ENCODE measurements at regions not wholly inside any gene's neighbourhood (a gene's known extent, or its start where the extent isn't known, plus 50 kb on each side); places are given as distances from the start of the nearest gene placed in this dataset.
"Not testable (repeated sequence)": the region's sequence is repeated elsewhere in the genome, so short reads cannot be mapped to it uniquely, and the experiment has no call there.

DNA sequence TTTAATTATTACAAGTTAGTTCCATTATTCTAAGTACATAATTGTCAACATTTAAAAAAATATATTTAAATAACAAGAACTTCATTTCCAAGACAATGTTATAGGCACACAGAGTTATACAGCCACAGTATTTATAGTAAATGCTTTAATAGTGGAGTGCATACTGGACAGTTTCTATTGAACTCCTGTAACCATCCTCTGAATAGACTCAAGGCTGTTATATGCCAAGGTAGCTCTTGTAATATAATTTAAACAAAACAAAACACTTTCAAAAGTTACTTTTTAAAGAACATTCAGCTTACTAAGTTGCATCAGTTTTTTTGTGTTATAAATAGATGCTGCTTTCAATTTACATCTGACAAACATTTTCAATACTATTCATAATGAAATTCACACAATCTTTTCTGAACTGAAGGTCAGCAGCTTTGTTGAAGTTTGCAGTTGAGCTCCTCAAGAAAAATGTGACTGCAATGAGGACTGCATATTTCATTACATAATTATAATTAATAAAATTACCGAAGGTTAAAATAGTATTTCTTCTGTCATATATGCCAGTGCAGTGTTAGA, 549.9 kb upstream of the CYLC2 start:
- TF ChIP-seq, protein P1, sequence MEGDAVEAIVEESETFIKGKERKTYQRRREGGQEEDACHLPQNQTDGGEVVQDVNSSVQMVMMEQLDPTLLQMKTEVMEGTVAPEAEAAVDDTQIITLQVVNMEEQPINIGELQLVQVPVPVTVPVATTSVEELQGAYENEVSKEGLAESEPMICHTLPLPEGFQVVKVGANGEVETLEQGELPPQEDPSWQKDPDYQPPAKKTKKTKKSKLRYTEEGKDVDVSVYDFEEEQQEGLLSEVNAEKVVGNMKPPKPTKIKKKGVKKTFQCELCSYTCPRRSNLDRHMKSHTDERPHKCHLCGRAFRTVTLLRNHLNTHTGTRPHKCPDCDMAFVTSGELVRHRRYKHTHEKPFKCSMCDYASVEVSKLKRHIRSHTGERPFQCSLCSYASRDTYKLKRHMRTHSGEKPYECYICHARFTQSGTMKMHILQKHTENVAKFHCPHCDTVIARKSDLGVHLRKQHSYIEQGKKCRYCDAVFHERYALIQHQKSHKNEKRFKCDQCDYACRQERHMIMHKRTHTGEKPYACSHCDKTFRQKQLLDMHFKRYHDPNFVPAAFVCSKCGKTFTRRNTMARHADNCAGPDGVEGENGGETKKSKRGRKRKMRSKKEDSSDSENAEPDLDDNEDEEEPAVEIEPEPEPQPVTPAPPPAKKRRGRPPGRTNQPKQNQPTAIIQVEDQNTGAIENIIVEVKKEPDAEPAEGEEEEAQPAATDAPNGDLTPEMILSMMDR (IDR thresholded peaks at IDR 0.05; ENCODE audit: low read depth, low read length) = no peak

DNA sequence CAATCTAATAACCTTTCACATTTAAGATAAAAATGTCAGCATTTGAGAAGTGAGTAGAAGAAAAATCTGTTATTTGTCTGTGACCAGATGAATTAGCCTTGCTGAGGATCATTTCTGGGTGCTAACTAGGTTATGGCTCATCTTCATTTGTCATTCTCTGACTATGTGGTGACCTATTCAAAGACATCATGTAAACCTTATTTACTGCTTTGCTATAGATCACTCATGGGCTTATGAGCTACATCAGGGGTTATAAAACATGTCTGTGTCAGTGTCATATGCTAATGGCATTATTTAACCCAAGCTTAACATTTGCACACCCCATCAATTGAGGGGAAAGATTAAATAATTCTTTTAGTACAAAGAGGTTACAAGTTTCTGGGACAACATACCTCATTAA, 555.5 kb upstream of the CYLC2 start:
- DNase-seq (ENCODE audit: extremely low read depth, low read depth) = no peak
- TF ChIP-seq, protein P1 (IDR thresholded peaks at IDR 0.05; ENCODE audit: low read depth, low read length) = no peak

More for the DNA sequence above, 549.9 kb upstream of the CYLC2 start:
- no peak for DNase-seq (ENCODE audit: extremely low read depth, low read depth)

DNA sequence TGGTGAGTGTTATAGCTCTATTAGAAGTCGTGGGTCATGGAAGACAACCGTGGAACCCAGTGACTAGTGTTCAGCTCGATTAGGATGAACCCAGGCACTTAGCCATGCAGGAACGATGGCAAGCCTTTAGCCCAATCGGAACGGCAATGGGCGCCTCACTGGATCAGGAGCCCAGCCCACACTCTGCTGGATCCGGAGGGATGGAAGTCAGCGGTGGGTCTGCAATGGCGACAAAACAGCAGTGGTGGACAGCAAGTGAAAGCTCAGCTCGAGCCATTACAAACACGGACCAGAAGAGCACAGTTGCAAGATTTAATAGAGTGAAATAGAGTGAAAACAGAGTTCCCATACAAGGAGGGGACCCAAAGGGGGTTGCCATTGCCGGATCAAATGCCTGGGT, 558.5 kb upstream of the CYLC2 start:
- DNase-seq (ENCODE audit: extremely low read depth, low read depth) = not testable (repeated sequence)

DNA sequence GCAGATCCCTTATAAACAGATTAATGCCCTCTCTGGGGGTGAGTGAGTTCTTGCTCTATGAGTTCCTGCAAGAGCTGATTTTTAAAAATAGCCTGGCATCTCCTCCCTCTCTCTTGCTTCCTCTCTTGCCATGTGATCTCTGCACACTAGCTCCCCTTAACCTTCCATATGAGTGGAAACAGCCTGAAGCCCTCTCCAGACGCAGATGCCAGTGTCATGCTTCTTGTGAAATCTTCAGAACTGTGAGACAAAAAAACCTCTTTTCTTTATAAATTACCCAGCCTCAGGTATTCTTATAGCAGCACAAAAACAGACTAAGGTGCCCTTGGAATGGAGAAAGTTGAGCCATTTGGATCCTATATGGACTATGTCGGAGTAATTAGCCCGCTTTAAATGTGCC, 559.7 kb upstream of the CYLC2 start:
- DNase-seq (ENCODE audit: extremely low read depth, low read depth) = no peak
- TF ChIP-seq, protein P1 (IDR thresholded peaks at IDR 0.05; ENCODE audit: low read depth, low read length) = no peak

DNA sequence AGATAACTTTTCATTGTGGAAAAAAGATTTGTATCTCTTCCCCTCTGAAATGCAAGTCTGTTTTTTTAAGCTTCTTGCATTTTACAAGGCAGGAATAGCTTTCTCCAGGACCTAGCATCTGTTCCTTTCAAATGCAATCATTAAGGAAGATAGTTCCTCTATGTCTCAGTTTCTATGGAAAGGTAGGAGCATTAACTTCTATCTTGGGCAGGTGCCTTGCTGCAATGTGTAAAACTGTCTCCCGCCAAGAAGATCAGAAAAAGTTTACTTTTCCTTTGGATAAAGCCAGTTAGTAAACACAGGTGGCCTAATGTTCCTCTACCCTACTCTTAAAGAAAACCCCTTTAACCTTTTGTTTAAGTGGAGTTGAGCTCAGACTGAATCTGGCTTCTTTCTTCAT, 560.6 kb upstream of the CYLC2 start:
- TF ChIP-seq, protein P1 (IDR thresholded peaks at IDR 0.05; ENCODE audit: low read depth, low read length) = no peak
- DNase-seq (ENCODE audit: extremely low read depth, low read depth) = no peak

DNA sequence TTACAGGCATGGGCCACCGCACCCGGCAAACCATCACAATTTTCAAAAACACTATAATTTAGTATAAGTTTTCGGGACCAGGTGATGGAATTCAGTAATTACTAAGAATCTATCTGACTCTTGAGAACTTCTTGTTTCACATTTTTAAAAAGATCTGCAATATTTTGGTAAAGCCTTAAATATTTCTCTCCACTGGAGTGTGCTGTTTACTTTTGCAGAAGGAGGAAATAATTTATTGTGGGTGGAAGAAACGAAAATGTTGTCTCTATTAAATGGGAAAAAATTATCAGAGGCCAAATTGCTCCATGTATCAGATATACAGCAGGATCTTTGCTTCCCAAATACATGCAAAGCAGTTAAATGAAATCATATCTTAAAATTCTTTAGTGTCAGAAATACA, 566.8 kb upstream of the CYLC2 start:
- TF ChIP-seq, protein P1 (IDR thresholded peaks at IDR 0.05; ENCODE audit: low read depth, low read length) = no peak

DNA sequence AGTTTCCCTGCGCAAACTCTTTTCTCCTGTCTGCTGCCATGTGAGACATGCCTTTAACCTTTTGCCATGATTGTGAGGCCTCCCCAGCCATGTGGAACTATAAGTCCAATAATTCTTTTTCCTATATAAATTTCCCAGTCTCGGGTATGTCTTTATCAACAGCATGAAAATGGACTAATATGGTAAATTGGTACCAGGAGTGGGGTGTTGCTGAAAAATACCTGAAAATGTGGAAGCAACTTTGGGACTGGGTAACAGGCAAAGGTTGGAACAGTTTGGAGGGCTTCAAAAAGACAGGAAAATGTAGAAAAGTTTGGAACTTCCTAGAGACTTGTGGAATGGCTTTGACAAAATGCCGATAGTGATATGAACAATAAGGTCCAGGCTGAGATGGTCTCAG, 578.9 kb upstream of the CYLC2 start:
- DNase-seq (ENCODE audit: extremely low read depth, low read depth) = not testable (repeated sequence)

More for the DNA sequence above, 566.8 kb upstream of the CYLC2 start:
- no peak for DNase-seq (ENCODE audit: extremely low read depth, low read depth)

DNA sequence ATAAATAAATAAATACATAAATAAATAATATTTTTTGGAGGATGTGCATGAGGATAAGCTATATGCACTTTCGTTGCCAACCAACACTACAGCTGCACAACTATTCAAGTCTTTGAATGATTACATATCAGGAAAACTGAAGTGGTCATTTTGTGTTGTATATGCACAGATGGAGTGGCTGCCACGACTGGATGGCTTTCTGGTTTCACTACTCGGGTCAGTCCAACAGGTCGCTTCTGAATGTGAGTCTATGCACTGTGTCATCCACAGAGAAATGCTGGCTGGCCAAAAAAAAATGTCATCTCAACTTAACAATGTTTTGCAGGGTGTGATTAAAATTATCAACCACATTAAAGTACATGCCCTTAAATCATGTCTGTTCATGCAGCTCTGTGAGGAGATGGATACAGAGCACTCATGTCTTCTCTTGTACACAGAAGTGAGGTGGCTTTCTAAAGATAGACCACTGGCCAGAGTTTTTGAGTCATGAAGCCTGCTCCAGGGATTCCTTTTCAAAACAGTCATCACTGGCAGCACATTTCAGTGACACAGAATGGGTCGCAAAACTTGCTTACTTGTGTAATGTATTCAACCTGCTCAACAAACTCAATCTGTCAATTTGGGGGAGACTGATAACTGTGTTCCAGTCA, 589.8 kb upstream of the CYLC2 start:
- no peak for DNase-seq (ENCODE audit: extremely low read depth, low read depth)
- TF ChIP-seq, protein P1 (IDR thresholded peaks at IDR 0.05; ENCODE audit: low read depth, low read length) = no peak
